ENCODE measurements at regions not wholly inside any gene's neighbourhood (a gene's known extent, or its start where the extent isn't known, plus 50 kb on each side); places are given as distances from the start of the nearest gene placed in this dataset.
"Not testable (repeated sequence)": the region's sequence is repeated elsewhere in the genome, so short reads cannot be mapped to it uniquely, and the experiment has no call there.

GRCh38 chr12:85425926-85426325, 145.9 kb downstream of the ALX1 start:
- DNase-seq: no peak

GRCh38 chr12:85433148-85433547, 153.1 kb downstream of the ALX1 start:
- not testable (repeated sequence) for DNase-seq

GRCh38 chr12:85440271-85440670, 160.3 kb downstream of the ALX1 start:
- no peak for DNase-seq

GRCh38 chr12:85441025-85441424, 161.0 kb downstream of the ALX1 start:
- no peak for DNase-seq

- DNase-seq: no peak
Measured at GRCh38 chr12:85441741-85442140, 161.7 kb downstream of the ALX1 start.

- no peak for DNase-seq
Measured at GRCh38 chr12:85445060-85445938, 165.3 kb downstream of the ALX1 start.

- DNase-seq: no peak
Measured at GRCh38 chr12:85448031-85448430, 168.0 kb downstream of the ALX1 start.

- DNase-seq: no peak
Measured at GRCh38 chr12:85448548-85449139, 168.6 kb downstream of the ALX1 start.

- no peak for DNase-seq
Measured at GRCh38 chr12:85457016-85457415, 177.0 kb downstream of the ALX1 start.

GRCh38 chr12:85461127-85461526, 181.1 kb downstream of the ALX1 start:
- no peak for DNase-seq

GRCh38 chr12:85462888-85463287, 182.9 kb downstream of the ALX1 start:
- DNase-seq: no peak

- DNase-seq: no peak
Measured at GRCh38 chr12:85466890-85467289, 186.9 kb downstream of the ALX1 start.

GRCh38 chr12:85468356-85469157, 188.5 kb downstream of the ALX1 start:
- DNase-seq: peak; percentile 58

GRCh38 chr12:85469158-85470086, 189.4 kb downstream of the ALX1 start:
- not testable (repeated sequence) for DNase-seq

- not testable (repeated sequence) for DNase-seq
Measured at GRCh38 chr12:85475277-85475676, 195.3 kb downstream of the ALX1 start.

GRCh38 chr12:85476756-85477155, 196.7 kb downstream of the ALX1 start:
- DNase-seq: no peak

- no peak for DNase-seq
Measured at GRCh38 chr12:85484387-85484786, 204.4 kb downstream of the ALX1 start.

GRCh38 chr12:85489194-85489593, 209.2 kb downstream of the ALX1 start:
- no peak for DNase-seq

- no peak for DNase-seq
Measured at GRCh38 chr12:85504164-85504563, 224.1 kb downstream of the ALX1 start.

GRCh38 chr12:85504624-85505023, 224.6 kb downstream of the ALX1 start:
- DNase-seq: no peak

GRCh38 chr12:85507456-85507855, 227.4 kb downstream of the ALX1 start:
- no peak for DNase-seq

Data from hindlimb muscle (tissue), 1 donor.